Lower lobe of right lung (tissue), 2 donors: ENCODE measurements at regions not wholly inside any gene's neighbourhood (a gene's known extent, or its start where the extent isn't known, plus 50 kb on each side); places are given as distances from the start of the nearest gene placed in this dataset.

Experiments
- ATAC-seq, 2 donors: fragments of 200-7000 bp; cut with Tn5 transposase; one replicate each; pipeline ENCODE4 v1.9.1; 2020 to 2022; ENCODE audit warnings: mild to moderate bottlenecking in 2 of 2, moderate library complexity in 2 of 2
- DNase-seq: peaks from one replicate; pipeline ENCODE4 v3.0.0-alpha.2; 2020
- H3K27ac ChIP-seq: fragments of 200-600 bp; one replicate; pipeline ENCODE4 v1.8.0; 2022
- H3K27me3 ChIP-seq: fragments of 200-600 bp; one replicate; pipeline ENCODE4 v1.8.0; 2022; ENCODE audit warnings: low read depth
- H3K36me3 ChIP-seq: fragments of 200-600 bp; one replicate; pipeline ENCODE4 v1.8.0; 2022; ENCODE audit warnings: mild to moderate bottlenecking
- H3K4me1 ChIP-seq: fragments of 200-600 bp; one replicate; pipeline ENCODE4 v1.8.0; 2022
- H3K4me3 ChIP-seq: fragments of 200-600 bp; one replicate; pipeline ENCODE4 v1.8.0; 2022; ENCODE audit warnings: mild to moderate bottlenecking
- H3K9me3 ChIP-seq: fragments of 200-600 bp; one replicate; pipeline ENCODE4 v1.8.0; 2022
- intact Hi-C: fragments of 100-400 bp; cut with DNase I; formaldehyde crosslinking; loops from one replicate; pipeline ENCODE4 v1.11.0; 2022
- TF ChIP-seq, protein P1 (sequence below): fragments of 200-600 bp; IDR thresholded peaks from one replicate; pipeline ENCODE4 v1.8.0; 2022; ENCODE audit warnings: antibody characterized with exemption, mild to moderate bottlenecking
- donor health status: DM: no; HTN: yes; CAD: no; lungs with severe emphysema.

- no peak overlapping the region for H3K4me3 ChIP-seq
- no peak for DNase-seq
- no peak for ATAC-seq
- H3K27me3 ChIP-seq, result peaks cover 24% of the 10 kb centered on the region
- H3K9me3 ChIP-seq, result no peaks in the 10 kb centered on the region
- no peaks in the 10 kb centered on the region for H3K36me3 ChIP-seq
- H3K27ac ChIP-seq, result no peak overlapping the region
- no peaks in the 10 kb centered on the region for H3K4me1 ChIP-seq
- TF ChIP-seq, protein P1, sequence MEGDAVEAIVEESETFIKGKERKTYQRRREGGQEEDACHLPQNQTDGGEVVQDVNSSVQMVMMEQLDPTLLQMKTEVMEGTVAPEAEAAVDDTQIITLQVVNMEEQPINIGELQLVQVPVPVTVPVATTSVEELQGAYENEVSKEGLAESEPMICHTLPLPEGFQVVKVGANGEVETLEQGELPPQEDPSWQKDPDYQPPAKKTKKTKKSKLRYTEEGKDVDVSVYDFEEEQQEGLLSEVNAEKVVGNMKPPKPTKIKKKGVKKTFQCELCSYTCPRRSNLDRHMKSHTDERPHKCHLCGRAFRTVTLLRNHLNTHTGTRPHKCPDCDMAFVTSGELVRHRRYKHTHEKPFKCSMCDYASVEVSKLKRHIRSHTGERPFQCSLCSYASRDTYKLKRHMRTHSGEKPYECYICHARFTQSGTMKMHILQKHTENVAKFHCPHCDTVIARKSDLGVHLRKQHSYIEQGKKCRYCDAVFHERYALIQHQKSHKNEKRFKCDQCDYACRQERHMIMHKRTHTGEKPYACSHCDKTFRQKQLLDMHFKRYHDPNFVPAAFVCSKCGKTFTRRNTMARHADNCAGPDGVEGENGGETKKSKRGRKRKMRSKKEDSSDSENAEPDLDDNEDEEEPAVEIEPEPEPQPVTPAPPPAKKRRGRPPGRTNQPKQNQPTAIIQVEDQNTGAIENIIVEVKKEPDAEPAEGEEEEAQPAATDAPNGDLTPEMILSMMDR, result no peak
- intact Hi-C loops, result no loop called here
Observed at GRCh38 chr22:49305966-49306631, 521.6 kb downstream of the BRD1 start.

DNA sequence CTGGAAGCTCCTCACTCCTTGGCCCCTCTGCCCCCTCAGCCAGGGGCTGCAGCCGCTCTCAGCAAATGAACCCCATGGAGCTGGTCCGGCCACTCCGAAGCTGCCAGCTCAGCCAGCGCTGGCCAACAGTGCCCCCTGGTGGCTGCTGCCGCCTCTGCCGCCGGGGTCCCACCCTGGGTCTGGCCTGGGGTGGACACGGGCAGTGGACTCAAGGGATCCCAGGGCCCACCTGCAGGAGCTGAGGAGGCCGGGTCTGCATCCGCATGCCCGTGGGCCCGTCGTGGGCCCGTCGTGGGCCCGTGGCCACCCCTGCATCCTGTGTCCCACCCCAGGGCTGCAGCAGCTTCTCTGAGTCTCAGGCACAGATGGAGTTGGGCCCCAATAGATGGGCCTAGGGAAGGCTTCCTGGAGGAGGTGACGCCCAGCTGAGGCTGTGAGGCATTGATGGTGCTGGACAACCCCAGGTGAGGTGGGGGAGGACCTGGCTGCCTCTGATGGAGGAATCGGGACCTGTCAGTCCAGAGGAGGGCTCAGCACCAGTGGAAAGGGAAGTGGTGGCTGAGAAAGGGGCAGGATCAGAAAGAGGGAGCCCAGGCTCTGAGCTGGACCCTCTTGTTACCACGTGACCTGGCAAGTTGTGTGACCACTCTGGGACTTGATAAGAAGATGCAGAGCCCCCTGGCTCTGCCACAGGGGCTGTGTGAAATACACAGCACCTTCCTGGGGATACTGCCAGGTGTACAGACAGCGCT is 522.3 kb downstream of the BRD1 start:
- H3K4me1 ChIP-seq, result no peaks in the 10 kb centered on the region
- H3K9me3 ChIP-seq, result no peaks in the 10 kb centered on the region
- DNase-seq, result peak; percentile 65
- H3K36me3 ChIP-seq, result no peaks in the 10 kb centered on the region
- intact Hi-C loops, result no loop called here
- no peak overlapping the region for H3K4me3 ChIP-seq
- ATAC-seq, result peak; percentile 77 to 81
- H3K27me3 ChIP-seq, result peaks cover 24% of the 10 kb centered on the region
- TF ChIP-seq, protein P1, result peak; percentile 97
- no peak overlapping the region for H3K27ac ChIP-seq

GRCh38 chr22:49303781-49304461 is 523.8 kb downstream of the BRD1 start:
- H3K36me3 ChIP-seq, result no peaks in the 10 kb centered on the region
- H3K27me3 ChIP-seq, result peaks cover 24% of the 10 kb centered on the region
- ATAC-seq, result no peak
- H3K4me1 ChIP-seq, result no peaks in the 10 kb centered on the region
- intact Hi-C loops, result no loop called here
- H3K9me3 ChIP-seq, result no peaks in the 10 kb centered on the region
- no peak overlapping the region for H3K4me3 ChIP-seq
- DNase-seq, result no peak
- TF ChIP-seq, protein P1, result no peak
- H3K27ac ChIP-seq, result no peak overlapping the region

DNA sequence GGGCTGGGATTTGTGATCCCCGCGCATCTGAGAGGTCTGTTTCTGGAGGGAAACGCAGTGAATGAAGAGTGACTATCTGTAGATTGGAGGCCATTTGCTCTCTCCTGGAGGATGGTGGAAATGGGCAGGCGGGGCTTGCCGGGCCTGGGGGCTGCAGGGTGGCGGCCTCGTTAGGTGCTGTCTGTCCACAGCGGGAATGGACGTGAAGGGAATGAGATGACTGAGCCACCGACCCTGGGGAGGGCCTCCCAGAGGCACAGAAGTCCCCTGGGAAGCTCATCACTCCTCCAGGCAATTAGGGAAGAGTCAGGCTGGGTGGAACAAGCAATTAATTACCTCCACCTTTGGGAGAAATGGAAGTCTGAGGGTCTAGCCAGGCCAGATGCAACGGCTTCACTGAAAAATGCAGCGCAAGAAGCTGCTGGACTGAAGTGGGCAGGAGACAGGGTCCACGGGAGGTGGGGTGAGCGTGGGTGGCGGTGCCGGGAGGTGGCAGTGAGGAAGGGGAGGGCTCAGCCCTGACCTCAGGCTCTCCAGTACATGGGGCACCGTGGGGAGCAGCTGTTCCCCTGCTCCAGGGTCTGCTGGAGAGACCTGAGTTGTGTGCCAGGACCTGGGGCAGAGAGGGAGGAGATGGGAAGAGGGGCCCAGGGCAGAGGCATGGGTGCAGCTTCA is 524.5 kb downstream of the BRD1 start:
- DNase-seq, result no peak
- no peak overlapping the region for H3K27ac ChIP-seq
- no peaks in the 10 kb centered on the region for H3K9me3 ChIP-seq
- no peaks in the 10 kb centered on the region for H3K36me3 ChIP-seq
- TF ChIP-seq, protein P1, result no peak
- H3K4me3 ChIP-seq, result no peak overlapping the region
- intact Hi-C loops, result no loop called here
- no peak for ATAC-seq
- peaks cover 24% of the 10 kb centered on the region for H3K27me3 ChIP-seq
- no peaks in the 10 kb centered on the region for H3K4me1 ChIP-seq

GRCh38 chr22:49302530-49302929 is 525.1 kb downstream of the BRD1 start:
- intact Hi-C loops, result no loop called here
- DNase-seq, result no peak
- no peaks in the 10 kb centered on the region for H3K9me3 ChIP-seq

More at GRCh38 chr22:49302530-49302929, 525.1 kb downstream of the BRD1 start:
- ATAC-seq, result no peak
- H3K4me1 ChIP-seq, result no peaks in the 10 kb centered on the region
- TF ChIP-seq, protein P1, result no peak
- H3K27ac ChIP-seq, result no peak overlapping the region
- H3K36me3 ChIP-seq, result no peaks in the 10 kb centered on the region
- no peak overlapping the region for H3K4me3 ChIP-seq
- H3K27me3 ChIP-seq, result peaks cover 23% of the 10 kb centered on the region
